Endothelial cell of umbilical vein (primary cell): ENCODE measurements at regions not wholly inside any gene's neighbourhood (a gene's known extent, or its start where the extent isn't known, plus 50 kb on each side); places are given as distances from the start of the nearest gene placed in this dataset.

Experiments used
- BruUV-seq: library from RNA; stranded (reverse); fragments of 400-500 nt; replicated peaks from 2 replicates; lab custom pipeline; 2021; lab: Mats Ljungman, UMichigan
- CTCF ChIA-PET: fragments of 300-600, 350-600 bp; sonication (Branson Sonifier 250); formaldehyde crosslinking; loops from one replicate; lab custom pipeline; 2021; ENCODE audit warnings: antibody characterized with exemption, inconsistent platforms; lab: Charles Lee
- POLR2A ChIA-PET: fragments of 300-600, 350-600 bp; sonication (Branson Sonifier 250); formaldehyde crosslinking; loops from one replicate; lab custom pipeline; 2021; ENCODE audit warnings: antibody characterized with exemption, inconsistent platforms; lab: Charles Lee
- DNase-seq: peaks from one replicate; pipeline ENCODE4 v3.0.0-alpha.2; 2011; ENCODE audit warnings: low read depth, low spot score
- FAIRE-seq: peaks from 2 replicates; lab custom pipeline; 2011; peaks lifted over from hg19 to GRCh38; lab: Jason Lieb, UNC
- H2AFZ ChIP-seq: 2 replicates; pipeline ENCODE4 v1.6.0; 2012; ENCODE audit warnings: low read depth, low read length, control low read depth, inconsistent platforms
- H3K27ac ChIP-seq: 2 replicates; pipeline ENCODE4 v1.5.1; 2011; ENCODE audit warnings: low read depth, mild to moderate bottlenecking, control low read depth, low read length, moderate library complexity; ENCODE audit not compliant: insufficient read depth
- H3K27me3 ChIP-seq, 2 experiments: 2 replicates each; pipeline versions ENCODE4 v1.6.0 to v1.6.1; 2011; ENCODE audit warnings: low read length in 2 of 2, mixed read lengths in 1 of 2; ENCODE audit not compliant: control insufficient read depth in 2 of 2, insufficient read depth in 2 of 2
- H3K36me3 ChIP-seq, 2 experiments: 2 replicates in 1 of 2; 3 replicates in 1 of 2; pipeline ENCODE4 v1.5.1; 2011; ENCODE audit warnings: low read length in 2 of 2, mild to moderate bottlenecking in 1 of 2, moderate library complexity in 1 of 2; ENCODE audit not compliant: control insufficient read depth in 2 of 2, insufficient read depth in 2 of 2; ENCODE audit errors: extremely low read depth in 1 of 2
- H3K4me1 ChIP-seq: 3 replicates; pipeline ENCODE4 v1.5.1; 2011; ENCODE audit warnings: mild to moderate bottlenecking, low read length; ENCODE audit not compliant: control insufficient read depth, insufficient read depth; ENCODE audit errors: extremely low read depth
- H3K4me2 ChIP-seq: 2 replicates; pipeline ENCODE4 v1.6.1; 2011; ENCODE audit warnings: low read length, control low read depth, mixed read lengths; ENCODE audit not compliant: insufficient read depth
- H3K4me3 ChIP-seq, 3 experiments: fragments of 200-600 bp in 1 of 3; sonication (generic), shearing (Covaris generic) in 1 of 3; replicated peaks in 1 of 3; 2 replicates each; pipeline ENCODE4 v1.5.1; 2011 to 2016; ENCODE audit warnings: control low read depth in 3 of 3, low read length in 3 of 3, mild to moderate bottlenecking in 2 of 3, inconsistent platforms in 1 of 3, low read depth in 1 of 3, moderate library complexity in 1 of 3; ENCODE audit not compliant: insufficient read depth in 1 of 3
- H3K79me2 ChIP-seq: 2 replicates; pipeline ENCODE4 v1.6.0; 2012; ENCODE audit warnings: low read length, inconsistent platforms; ENCODE audit not compliant: control insufficient read depth, insufficient read depth
- H3K9ac ChIP-seq: replicated peaks from 2 replicates; pipeline ENCODE3; 2011; ENCODE audit warnings: low read length, control low read depth; ENCODE audit not compliant: insufficient read depth; ENCODE audit errors: extremely low read depth
- H3K9me1 ChIP-seq: replicated peaks from 3 replicates; pipeline ENCODE4 v1.6.0; 2011; ENCODE audit warnings: mild to moderate bottlenecking, low read length; ENCODE audit not compliant: control insufficient read depth, insufficient read depth; ENCODE audit errors: extremely low read depth
- H3K9me3 ChIP-seq: replicated peaks from 2 replicates; pipeline ENCODE4 v1.5.1; 2012; ENCODE audit warnings: low read length, inconsistent platforms; ENCODE audit not compliant: control insufficient read depth, insufficient read depth
- H4K20me1 ChIP-seq: replicated peaks from 2 replicates; pipeline ENCODE3; 2011; ENCODE audit warnings: mild to moderate bottlenecking, low read length; ENCODE audit not compliant: control insufficient read depth, insufficient read depth; ENCODE audit errors: extremely low read depth
- EZH2 ChIP-seq: IDR thresholded peaks from 2 replicates; pipeline ENCODE4 v1.6.1; 2012; ENCODE audit warnings: borderline replicate concordance, low read depth, mild to moderate bottlenecking, moderate library complexity, low read length, inconsistent platforms; ENCODE audit not compliant: severe bottlenecking
- FOS ChIP-seq: IDR thresholded peaks from 2 replicates; pipeline ENCODE4 v1.6.1; 2011; ENCODE audit warnings: mild to moderate bottlenecking, low read length, moderate library complexity, borderline replicate concordance; ENCODE audit not compliant: insufficient read depth
- GATA2 ChIP-seq: IDR thresholded peaks from 2 replicates; pipeline ENCODE4 v1.7.0; 2011; ENCODE audit warnings: low read depth, mild to moderate bottlenecking, moderate library complexity, mixed read lengths, low read length; ENCODE audit not compliant: insufficient read length, insufficient read depth
- JUN ChIP-seq: IDR thresholded peaks from 2 replicates; pipeline ENCODE4 v1.6.1; 2011; ENCODE audit warnings: borderline replicate concordance, low read depth; ENCODE audit not compliant: insufficient read length, insufficient read depth
- MYC ChIP-seq: IDR thresholded peaks from one replicate; pipeline ENCODE4 v1.6.1; 2011; ENCODE audit warnings: mild to moderate bottlenecking, low read depth, low read length
- POLR2A ChIP-seq: IDR thresholded peaks from 2 replicates; pipeline ENCODE4 v1.6.1; 2012; ENCODE audit warnings: low read depth, mild to moderate bottlenecking, control low read depth, low read length
- POLR2AphosphoS5 ChIP-seq: IDR thresholded peaks from 2 replicates; pipeline ENCODE4 v1.6.1; 2012; ENCODE audit warnings: low read depth, mild to moderate bottlenecking, control low read depth, low read length, moderate library complexity; ENCODE audit not compliant: insufficient read depth
- dilution Hi-C: fragments of 300-500 bp; cut with MboI; formaldehyde crosslinking; loops from one replicate; pipeline ENCODE4 v1.15.0; 2019; ENCODE audit warnings: low sequenced_read_pairs; ENCODE audit not compliant: extremely low pct_ligation_motif_present
- intact Hi-C: fragments of 100-400 bp; cut with micrococcal nuclease; formaldehyde crosslinking; loops from one replicate; pipeline ENCODE4 v1.10.0; 2022
- TF ChIP-seq, protein P1 (sequence below), 2 donors: IDR thresholded peaks; 1 replicate in 1 of 2; 2 replicates in 1 of 2; pipeline ENCODE4 v1.5.1; 2011; ENCODE audit warnings: low read length in 2 of 2, mild to moderate bottlenecking in 2 of 2, moderate library complexity in 2 of 2, control low read depth in 1 of 2, inconsistent platforms in 1 of 2, low read depth in 1 of 2; ENCODE audit not compliant: insufficient read depth in 1 of 2; ENCODE audit errors: extremely low read depth in 1 of 2
- TF ChIP-seq, protein P2 (sequence below): IDR thresholded peaks from 2 replicates; pipeline ENCODE4 v1.6.1; 2011; ENCODE audit not compliant: insufficient read depth, insufficient read length

DNA sequence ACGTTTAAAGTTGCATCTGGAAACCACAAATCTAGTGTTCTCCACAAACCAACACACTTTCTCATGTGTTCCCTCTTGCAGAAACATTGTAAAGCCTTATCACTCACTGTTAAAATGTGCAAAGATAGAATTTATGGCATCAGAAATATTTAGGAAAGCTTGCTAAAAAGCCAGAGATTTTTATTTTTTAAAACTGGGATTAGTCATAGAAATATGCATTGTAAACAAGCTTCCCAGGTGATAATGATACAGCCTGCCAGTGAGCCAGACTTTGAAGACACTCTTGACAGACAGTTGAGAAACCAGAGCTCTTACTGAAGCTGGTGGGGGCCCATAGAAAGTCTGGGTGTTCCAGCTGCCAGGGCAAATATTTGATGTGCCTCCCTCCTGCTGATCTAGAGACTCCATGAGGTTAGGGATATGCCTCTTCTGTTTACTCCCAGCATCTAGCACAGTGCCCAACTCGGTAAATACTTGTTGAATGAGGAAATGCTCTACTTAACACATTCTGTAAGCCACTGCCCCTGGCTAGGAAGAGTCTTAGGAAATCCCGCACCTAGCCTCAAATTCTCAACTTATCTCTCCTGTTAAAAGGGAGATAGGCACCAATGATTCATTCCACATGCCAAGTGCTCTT, 179.0 kb upstream of the RASGEF1B start:
- H3K9me1 ChIP-seq = no peaks in the 10 kb centered on the region
- H3K9ac ChIP-seq = no peak overlapping the region
- H3K9me3 ChIP-seq = no peaks in the 10 kb centered on the region
- H3K27ac ChIP-seq = no peak overlapping the region
- no peaks in the 10 kb centered on the region for H3K4me1 ChIP-seq
- H3K4me2 ChIP-seq = no peak overlapping the region
- no TSS peak for BruUV-seq
- POLR2A ChIA-PET = no interaction called here
- H3K36me3 ChIP-seq = no peaks in the 10 kb centered on the region
- FAIRE-seq = no peak
- intact Hi-C loops (no loop called here), dilution Hi-C loops (no loop called here)
- H3K27me3 ChIP-seq = no peaks in the 10 kb centered on the region
- H3K4me3 ChIP-seq = no peak overlapping the region
- DNase-seq = no peak
- H2AFZ ChIP-seq = no peak overlapping the region
- no peaks in the 10 kb centered on the region for H4K20me1 ChIP-seq
- no peaks in the 10 kb centered on the region for H3K79me2 ChIP-seq
- TF ChIP-seq MYC = no peak
- TF ChIP-seq, protein P1, sequence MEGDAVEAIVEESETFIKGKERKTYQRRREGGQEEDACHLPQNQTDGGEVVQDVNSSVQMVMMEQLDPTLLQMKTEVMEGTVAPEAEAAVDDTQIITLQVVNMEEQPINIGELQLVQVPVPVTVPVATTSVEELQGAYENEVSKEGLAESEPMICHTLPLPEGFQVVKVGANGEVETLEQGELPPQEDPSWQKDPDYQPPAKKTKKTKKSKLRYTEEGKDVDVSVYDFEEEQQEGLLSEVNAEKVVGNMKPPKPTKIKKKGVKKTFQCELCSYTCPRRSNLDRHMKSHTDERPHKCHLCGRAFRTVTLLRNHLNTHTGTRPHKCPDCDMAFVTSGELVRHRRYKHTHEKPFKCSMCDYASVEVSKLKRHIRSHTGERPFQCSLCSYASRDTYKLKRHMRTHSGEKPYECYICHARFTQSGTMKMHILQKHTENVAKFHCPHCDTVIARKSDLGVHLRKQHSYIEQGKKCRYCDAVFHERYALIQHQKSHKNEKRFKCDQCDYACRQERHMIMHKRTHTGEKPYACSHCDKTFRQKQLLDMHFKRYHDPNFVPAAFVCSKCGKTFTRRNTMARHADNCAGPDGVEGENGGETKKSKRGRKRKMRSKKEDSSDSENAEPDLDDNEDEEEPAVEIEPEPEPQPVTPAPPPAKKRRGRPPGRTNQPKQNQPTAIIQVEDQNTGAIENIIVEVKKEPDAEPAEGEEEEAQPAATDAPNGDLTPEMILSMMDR (IDR thresholded peaks at IDR 0.05; ENCODE audit: extremely low read depth in 1 of 2, insufficient read depth in 1 of 2, low read depth in 1 of 2, low read length in 2 of 2) = no peak
- TF ChIP-seq POLR2AphosphoS5 = no peak
- TF ChIP-seq, protein P2, sequence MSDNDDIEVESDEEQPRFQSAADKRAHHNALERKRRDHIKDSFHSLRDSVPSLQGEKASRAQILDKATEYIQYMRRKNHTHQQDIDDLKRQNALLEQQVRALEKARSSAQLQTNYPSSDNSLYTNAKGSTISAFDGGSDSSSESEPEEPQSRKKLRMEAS = no peak
- TF ChIP-seq EZH2 = no peak
- no peak for TF ChIP-seq GATA2
- no peak for TF ChIP-seq POLR2A
- TF ChIP-seq JUN = no peak
- no peak for TF ChIP-seq FOS
- CTCF ChIA-PET = no interaction called here
